HG02840 (cell line): ENCODE measurements at regions not wholly inside any gene's neighbourhood (a gene's known extent, or its start where the extent isn't known, plus 50 kb on each side); places are given as distances from the start of the nearest gene placed in this dataset.
"Not testable (repeated sequence)": the region's sequence is repeated elsewhere in the genome, so short reads cannot be mapped to it uniquely, and the experiment has no call there.

Experiments
- ATAC-seq: cut with Tn5 transposase; IDR thresholded peaks from one replicate; pipeline ENCODE4 v1.9.1; 2021; ENCODE audit warnings: mild to moderate bottlenecking, moderate library complexity, moderate number of reproducible peaks; ENCODE audit not compliant: unreplicated experiment, low FRiP score

DNA sequence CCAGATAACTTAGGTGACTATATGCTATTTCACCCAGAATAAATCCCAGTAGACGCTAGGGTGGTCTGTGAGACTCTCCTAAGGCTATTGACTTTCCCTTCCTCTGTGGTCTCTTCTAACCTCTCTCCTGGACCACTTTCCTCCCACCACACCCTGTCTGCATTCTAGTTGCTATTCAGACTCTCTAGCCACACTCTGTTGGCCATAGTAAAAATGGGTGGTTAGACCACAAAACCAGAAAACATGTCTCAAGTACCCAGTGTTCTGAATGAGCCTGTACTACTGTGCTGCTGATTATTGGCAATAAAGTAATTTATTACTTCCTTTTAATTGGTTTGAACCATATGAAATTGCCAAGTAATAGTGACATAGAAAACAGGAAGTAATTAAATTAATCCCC is 240.8 kb downstream of the KIF20B start:
- no peak for ATAC-seq

DNA sequence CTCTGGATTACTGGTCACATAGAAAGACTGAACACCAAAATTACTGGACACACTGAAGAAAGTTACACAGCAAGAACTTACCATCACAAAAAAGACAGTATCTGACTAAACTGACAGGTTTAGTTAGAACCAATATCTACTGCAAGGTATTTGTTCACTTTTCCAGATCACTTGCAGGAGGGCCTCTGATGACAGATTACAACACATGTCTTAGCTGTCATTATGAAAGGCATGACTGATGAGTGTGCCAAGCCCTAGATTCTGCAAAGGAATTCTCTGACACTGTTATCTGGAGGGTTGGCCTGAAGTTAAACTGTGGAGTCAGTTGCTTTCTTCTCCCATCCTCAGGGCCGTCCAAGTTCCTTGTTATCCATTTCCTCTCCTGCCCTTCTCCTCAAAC is 242.7 kb downstream of the KIF20B start:
- no peak for ATAC-seq

DNA sequence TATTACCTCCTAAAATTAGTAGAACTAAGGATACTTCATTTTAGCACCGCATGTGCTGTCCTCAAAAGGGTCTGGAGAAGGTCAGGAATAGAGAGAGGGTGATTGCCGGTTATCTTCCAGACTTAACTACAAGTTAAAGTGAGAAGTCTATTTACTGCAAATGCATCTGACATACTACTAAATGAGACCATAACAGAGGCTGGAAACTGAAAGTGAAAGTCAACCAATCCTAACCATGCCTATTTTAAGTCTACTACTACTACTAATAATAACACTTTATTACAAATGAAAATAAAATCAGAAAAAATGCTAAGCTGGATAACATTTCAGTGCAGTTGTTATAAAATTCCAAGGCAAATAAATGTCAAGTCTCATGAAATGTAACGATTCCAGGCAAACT is 244.7 kb downstream of the KIF20B start:
- ATAC-seq, result no peak

DNA sequence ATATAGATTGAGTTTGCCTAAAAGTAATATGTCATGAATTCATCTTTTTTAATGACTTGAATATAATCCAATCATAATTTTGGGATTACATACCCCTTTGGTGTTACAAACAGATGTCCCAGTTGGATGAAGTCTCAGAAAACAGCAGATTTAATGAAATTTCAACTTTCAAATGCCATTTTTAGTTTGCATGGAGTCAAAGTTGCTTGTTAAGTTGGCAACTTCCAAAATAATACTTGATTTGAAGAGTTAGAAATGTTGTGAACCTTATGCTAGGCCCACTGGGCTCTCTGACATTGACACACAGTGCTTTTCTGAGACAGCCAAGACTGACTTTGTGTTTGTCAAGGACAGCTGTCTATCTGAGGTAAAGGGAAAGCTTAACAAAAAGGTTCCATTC is 248.1 kb downstream of the KIF20B start:
- no peak for ATAC-seq

DNA sequence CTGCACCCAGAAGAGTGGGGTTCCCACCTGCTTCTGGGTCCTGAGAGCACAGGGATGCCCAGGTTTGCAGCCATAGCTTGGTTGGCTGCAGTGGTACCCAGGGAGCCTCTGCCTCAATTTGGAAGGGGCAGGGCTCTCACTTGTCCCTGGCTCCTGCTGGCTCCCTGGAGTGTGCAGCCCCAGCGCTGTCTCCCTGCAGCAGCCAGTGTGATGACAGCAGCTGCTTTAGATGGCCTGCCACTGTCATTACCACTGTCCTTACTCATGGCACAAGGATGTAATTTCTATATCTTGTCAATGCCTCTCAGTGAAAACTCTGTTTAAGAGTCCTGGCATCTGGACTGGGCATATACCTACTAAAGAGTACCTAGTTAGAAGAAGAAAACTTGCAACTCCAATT is 250.9 kb downstream of the KIF20B start:
- no peak for ATAC-seq

DNA sequence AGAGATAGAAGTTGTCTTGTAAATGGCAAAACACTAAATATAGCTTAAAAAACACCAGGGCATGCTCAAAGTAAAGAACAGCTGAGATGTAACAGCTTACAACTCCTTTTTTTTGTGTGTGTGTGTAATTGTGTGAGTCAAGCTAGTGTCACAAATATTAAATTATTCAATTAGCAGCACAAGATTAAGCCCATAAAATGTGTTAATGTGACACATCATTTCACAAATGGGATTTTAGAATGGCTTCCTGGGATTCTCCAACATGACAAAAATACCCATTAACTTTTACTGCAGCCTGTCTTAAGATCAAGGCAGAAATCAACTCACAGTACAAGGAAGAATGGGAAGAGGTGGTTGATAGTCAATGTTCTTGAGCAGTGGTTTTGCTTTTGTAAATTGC is 251.4 kb downstream of the KIF20B start:
- no peak for ATAC-seq

DNA sequence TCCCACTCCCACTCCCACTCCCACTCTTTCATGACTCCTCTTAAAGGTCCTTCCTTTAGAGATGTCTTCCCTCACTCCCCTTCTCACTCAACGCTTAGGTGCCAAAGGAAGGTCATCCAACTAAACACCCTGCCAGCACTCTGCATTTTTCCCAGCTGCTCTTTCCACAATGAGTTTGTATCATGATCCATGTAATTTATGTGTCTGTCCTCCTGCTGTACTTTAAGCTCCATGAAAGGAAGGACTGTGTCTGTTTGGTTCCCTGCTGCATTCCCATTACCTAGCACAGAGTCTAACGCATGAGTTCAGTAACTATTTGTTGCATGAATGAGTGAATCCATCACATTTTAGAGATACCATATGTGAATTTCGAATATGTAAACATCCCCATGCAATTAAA is 252.7 kb downstream of the KIF20B start:
- ATAC-seq, result no peak

DNA sequence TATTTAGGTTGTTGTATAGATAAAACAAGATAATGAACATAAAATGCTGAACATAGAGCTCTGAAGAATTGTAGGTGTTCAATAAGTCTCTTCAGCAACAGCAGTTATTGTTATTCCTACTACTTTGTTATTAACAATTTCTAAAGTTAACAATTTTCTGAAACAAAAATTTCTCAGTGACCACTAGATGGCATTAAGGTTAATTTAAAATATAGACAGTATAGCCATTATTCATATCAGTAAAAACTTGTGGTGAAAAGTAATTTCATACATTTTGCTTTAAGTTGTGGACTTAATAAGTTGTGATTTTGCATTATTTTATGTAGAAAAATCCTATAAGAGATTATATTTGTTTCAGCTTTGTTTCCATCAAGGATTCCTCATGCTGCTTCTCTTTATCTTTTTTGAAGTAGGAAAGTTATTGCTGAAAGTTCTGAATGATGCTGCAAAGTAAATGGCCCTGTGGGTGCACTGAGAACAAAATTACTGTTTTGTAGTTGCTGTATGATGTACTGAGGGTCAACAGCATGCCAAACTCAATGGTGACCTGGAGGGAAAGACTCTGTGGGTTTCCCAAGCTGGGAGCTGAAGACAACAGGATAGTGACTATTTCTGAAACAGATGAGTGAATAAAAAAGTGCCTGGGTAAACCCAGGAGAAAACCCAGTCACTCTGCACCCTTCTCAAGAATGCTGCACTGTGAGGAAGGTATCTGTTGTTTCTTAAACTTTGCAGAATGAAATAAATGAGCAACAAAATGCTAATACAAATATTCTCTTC is 253.6 kb downstream of the KIF20B start:
- ATAC-seq, result no peak

DNA sequence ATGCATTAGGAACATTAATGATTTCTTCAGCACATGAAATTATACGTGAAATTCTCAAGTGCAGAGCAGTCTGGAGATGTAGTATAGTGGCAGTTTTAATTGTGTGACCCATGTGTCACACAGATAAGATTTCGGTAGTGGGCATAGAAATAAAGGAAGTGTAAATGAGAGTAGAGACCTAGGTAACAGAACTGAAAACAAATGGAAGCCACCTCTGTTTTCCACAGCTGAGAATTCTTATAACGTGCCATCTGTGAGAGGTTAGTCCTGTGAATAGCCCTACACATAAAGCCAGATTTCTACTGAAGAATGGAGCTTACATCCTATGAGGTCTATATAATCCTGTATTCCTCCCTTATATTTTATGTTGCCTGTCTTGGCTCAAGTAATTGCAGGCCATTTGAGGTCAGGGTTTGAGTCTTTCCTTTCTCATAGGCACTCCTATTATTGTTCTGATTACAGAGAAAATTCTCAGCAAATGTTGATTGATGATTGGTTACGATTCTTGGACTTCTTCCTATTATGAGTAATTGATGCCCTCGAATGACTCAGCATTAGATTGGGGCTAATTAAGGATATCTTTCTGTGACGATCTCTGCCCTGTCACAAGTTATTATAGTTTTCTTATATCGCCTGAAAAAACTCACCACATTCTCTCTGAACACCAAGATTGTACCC is 258.2 kb downstream of the KIF20B start:
- no peak for ATAC-seq

DNA sequence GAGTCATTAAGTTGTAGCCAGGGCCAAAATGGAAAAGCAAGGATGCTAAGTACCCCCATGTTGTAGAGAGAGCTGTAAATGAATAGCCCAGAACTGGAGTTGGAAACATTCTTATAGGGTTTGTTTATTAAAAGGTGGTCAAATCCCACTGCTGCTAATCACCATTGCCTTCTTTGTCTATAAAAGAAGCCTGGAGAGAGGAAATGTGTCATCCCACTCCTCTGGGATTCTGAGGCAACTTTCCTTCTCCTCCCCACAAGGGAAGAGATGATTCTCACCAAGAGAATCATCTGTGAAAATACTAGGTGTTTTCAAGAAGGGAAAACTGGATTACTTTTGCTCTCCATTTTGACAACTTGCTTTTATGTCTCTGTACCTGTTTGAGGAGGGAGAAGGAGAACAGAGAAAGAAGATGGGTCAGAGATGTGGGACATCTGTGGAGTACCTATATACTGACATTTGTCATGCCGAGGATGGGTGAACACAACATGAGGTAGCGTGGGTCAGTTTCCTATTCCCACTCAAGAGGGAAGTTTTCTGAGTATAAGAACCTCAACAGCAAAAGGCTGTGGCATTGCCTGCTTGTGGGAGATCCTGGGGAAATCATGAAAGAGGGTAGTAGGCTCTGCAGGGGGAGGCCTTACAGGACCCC is 262.2 kb downstream of the KIF20B start:
- no peak for ATAC-seq

DNA sequence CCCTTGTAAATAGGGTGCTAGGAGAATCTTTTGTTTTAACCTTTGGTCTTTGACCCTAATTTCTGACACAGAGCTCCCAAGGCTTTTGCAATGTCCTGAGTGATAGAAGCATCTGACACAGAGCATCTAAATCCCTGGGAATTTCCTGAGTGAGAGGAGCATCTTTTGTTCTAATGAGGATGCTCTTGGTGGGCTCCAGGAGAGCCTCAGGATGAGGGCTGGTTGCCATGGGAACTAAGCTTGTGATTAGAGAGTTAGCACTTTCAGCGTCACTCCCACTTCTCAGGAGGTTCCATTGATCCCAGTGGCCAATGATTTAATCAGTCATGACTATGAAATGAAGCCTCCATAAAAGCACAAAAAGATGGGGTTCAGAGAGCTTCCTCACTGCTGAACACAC is 264.8 kb downstream of the KIF20B start:
- no peak for ATAC-seq

DNA sequence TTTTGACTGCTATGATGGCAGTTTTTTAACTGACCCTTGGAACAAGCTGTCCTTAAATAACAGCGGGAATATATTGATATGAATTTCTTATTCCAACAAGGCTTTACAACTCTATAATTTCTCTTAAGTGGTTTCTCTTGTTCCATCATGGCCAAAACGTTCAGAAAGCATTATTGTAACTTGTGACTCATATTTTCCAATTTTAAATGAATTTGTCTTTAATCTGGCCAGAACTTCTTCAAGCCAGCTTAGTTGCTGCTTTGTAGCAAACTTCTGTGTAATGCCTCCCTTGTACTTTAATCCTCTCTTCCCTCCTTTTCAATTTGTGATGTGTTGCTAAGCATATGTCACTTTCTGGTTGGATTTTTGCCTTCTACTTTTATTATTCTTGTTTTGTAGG is 271.9 kb downstream of the KIF20B start:
- ATAC-seq, result no peak

DNA sequence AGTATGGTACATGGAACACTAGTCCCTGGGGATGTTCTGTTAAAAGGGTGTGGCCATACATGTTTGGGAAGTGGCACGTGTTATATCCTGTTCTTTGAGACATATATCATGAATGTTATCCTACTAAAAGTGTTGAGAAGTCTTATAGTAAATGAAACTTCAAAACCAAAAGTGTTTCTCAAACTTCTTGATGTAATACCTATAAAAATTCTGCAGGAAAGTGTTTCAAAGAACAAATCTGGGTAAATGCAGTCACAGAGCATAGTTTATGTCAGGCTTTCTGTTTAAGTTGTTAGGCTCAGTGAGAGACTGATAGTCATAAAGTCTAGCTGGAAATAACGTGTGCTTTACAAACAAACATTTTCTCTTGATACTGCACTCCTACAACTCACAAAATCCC is 273.7 kb downstream of the KIF20B start:
- no peak for ATAC-seq

DNA sequence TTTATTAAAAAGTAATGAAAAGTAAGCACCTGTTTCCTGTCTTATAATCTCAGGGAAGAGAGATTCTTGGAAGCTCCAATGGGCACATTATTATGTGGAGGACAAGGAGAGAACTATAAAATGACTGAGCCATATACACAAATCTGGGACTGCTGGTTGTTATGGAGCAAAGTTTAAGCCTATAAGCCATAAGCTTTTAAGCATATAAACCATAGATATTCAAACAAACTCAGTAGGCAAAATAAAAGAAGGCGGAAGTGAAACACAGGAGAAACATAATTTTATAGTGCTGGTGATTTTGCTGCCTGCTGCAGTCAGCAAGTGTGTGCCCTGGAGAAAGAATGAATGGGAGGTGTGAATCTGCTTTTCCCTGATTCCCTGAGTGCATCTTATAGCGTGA is 274.4 kb downstream of the KIF20B start:
- ATAC-seq, result no peak

DNA sequence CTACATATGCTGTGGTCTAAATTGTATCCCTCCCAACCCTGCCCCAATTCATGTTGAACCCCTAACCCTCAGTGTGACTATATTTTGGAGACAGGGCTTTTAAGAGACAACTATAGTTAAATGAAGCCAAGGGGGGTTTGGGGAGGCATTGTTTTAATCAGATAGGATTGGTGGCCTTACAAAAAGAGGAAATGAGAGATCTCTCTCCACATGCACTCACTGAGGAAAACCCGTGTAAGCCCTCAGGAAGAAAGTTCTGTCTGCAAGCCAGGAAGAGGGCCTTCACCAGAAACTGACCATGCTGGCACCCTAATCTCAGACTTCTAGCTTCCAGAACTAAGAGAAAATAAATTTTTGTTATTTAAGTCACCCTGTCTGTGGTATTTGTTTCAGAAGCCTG is 276.7 kb downstream of the KIF20B start:
- no peak for ATAC-seq

DNA sequence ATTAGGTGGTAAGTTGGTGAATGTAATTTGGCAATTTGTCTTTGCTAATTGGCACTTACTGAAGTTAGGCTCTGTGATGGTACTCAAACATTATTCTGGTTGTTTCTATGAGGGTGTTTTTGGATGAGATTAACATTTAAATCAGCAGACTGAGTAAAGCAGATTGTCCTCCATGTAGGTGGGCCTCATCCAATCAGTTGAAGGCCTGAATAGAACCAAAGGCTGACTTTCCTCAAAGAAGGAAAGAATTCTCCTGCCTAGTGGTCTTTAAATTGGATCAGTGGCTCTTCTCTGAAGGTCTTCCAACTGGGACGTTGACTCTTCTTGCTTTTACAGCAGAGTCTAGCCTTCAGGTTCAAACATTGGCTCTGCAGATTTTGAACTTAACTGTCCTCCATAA is 278.3 kb downstream of the KIF20B start:
- ATAC-seq, result no peak

DNA sequence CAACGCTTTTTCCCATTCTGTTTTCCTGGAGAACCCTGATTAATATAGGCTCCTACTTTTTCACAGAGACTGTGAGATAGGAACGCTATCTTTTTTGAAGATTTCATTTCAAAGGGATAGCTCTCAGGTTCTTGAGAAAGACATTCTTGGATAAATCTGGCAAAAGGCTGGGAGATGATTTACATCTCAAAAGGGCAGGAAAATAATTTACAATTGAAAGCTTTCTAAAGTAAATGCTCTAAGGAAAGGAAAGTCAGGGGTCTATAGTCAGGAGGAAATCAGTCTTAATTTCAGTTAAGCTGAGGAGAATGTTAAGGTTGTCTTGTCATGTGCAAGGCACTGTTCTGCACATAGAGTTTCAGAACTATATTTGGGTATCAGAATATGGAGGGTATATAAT is 278.8 kb downstream of the KIF20B start:
- ATAC-seq, result no peak

DNA sequence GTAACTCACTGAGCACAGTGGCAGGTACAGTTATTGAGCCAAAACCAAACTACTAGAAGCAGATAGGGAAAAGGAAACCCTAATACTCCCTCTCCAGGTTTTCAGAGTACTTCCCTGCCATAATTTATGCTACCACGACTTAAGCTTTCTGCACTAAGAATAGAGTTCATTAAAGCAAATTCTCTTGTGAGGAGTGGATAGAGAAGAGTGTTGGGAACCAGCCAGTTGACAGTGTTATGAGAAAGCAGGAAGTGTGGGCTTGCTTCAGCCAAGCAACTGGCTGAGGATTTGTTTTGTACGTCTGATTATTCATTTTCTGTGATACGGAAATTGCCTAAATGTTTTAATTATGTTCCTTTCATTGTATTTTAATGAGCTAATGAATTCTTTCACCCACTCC is 280.5 kb downstream of the KIF20B start:
- ATAC-seq, result no peak

DNA sequence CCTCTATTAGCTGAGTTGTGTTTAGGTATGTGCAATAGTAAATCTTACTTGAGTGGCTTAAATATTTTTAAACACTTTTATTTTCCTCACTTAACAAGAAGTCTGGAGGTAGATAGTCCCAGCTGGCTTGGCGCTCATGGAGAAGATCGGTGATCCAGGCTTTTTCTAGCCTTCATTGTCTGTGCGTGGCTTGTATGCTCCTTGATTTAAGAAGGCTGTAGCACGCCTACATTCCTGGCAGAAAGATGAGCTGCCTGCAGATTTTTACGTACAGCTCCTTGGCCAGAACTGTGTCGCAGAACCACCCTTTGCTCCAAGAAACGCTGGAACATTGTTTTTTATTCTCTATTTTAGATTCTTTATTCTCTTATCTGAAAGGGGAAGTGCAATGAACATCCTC is 284.1 kb downstream of the KIF20B start:
- ATAC-seq, result no peak

DNA sequence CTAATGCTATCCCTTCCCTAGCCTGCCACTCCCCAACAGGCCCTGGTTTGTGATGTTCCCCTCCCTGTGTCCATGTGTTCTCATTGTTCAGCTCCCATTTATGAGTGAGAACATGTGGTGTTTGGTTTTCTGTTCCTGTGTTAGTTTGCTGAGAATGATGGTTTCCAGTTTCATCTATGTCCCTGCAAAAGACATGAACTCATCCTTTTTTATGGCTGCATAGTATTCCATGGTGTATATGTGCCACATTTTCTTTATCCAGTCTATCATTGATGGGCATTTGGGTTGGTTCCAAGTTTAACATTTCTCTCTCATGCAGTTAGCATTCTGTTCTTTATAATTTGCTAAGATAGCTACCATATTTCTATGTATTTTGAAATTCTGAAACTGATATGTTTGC is 287.0 kb downstream of the KIF20B start:
- ATAC-seq, result not testable (repeated sequence)

DNA sequence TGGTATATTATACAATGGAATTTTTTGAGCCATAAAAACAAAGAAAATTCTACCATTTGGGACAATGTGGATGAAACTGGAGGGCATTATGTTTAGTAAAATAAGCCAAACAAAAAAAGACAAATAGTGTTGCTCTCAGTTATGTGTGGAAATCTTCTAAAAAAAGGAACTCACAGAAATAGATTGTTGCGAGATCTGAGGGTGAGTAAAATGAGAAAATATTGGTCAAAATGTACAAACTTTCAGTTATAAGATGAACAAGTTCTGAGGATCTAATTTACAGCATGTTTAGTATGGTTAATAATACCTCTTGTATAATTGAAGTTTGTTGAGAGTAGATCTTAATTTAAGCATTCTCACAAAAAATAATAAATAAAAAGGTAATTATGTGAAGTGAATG is 291.2 kb downstream of the KIF20B start:
- no peak for ATAC-seq

DNA sequence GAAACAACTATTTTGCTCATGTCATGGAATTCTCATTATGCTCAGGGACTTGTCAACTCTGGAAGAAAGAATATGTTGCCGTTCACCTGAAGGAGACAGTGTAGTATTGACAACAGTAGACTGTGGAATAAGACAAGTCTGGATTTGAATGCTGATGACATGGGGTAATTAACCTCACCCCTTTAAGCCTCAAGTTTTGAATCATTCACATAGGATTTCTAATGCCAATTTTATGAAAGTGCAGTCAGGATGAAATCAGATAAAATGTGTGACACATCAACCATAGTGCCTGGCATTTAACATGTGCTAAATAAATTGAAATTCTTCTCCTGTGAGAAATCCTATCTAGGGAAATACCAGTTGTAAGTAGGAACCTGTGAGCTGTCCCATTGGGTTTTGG is 305.8 kb downstream of the KIF20B start:
- no peak for ATAC-seq
